CD14-positive monocyte (primary cell): ENCODE measurements at regions not wholly inside any gene's neighbourhood (a gene's known extent, or its start where the extent isn't known, plus 50 kb on each side); places are given as distances from the start of the nearest gene placed in this dataset.

ENCODE experiments used
- DNase-seq, 3 donors: peaks; one replicate each; pipeline ENCODE4 v3.0.0-alpha.2; 2011 to 2022
- H2AFZ ChIP-seq: 2 replicates; pipeline ENCODE4 v1.6.0; 2012; ENCODE audit warnings: mild to moderate bottlenecking, low read depth, low read length, inconsistent platforms; ENCODE audit not compliant: insufficient read depth, poor library complexity, severe bottlenecking
- H3K27ac ChIP-seq, 2 donors: 1 replicate in 1 of 2; 2 replicates in 1 of 2; pipeline ENCODE4 v1.5.1; 2012 to 2013; ENCODE audit warnings: low read length in 2 of 2, control low read depth in 1 of 2, inconsistent platforms in 1 of 2, low read depth in 1 of 2, mild to moderate bottlenecking in 1 of 2
- H3K27me3 ChIP-seq, 2 donors: one replicate each; pipeline versions ENCODE4 v1.6.0 to v1.6.1; 2011 to 2013; ENCODE audit warnings: low read length in 2 of 2; ENCODE audit not compliant: control insufficient read depth in 2 of 2, insufficient read depth in 2 of 2
- H3K36me3 ChIP-seq, 2 donors: replicated peaks in 1 of 2; 1 replicate in 1 of 2; 2 replicates in 1 of 2; pipeline versions ENCODE4 v1.5.1 to v1.6.1; 2012 to 2013; ENCODE audit warnings: low read length in 2 of 2, control low read depth in 1 of 2, inconsistent platforms in 1 of 2, mild to moderate bottlenecking in 1 of 2; ENCODE audit not compliant: insufficient read depth in 2 of 2, control insufficient read depth in 1 of 2
- H3K4me1 ChIP-seq, 2 donors: 1 replicate in 1 of 2; 2 replicates in 1 of 2; pipeline versions ENCODE4 v1.5.1 to v1.6.1; 2012 to 2013; ENCODE audit warnings: low read length in 2 of 2, control low read depth in 1 of 2, inconsistent platforms in 1 of 2, mild to moderate bottlenecking in 1 of 2, moderate library complexity in 1 of 2; ENCODE audit not compliant: insufficient read depth in 2 of 2, control insufficient read depth in 1 of 2
- H3K4me2 ChIP-seq: replicated peaks from 2 replicates; pipeline ENCODE3; 2012; ENCODE audit warnings: low read length, moderate library complexity, mild to moderate bottlenecking; ENCODE audit not compliant: poor library complexity, severe bottlenecking; ENCODE audit errors: extremely low read depth
- H3K4me3 ChIP-seq, 3 experiments: fragments of 200-600 bp in 1 of 3; sonication (generic) in 1 of 3; replicated peaks in 1 of 3; 1 replicate in 2 of 3; 2 replicates in 1 of 3; pipeline ENCODE4 v1.5.1; 2011 to 2013; ENCODE audit warnings: low read length in 3 of 3, mild to moderate bottlenecking in 3 of 3, control low read depth in 2 of 3, low read depth in 2 of 3, inconsistent platforms in 1 of 3, moderate library complexity in 1 of 3
- H3K79me2 ChIP-seq: 2 replicates; pipeline ENCODE4 v1.6.0; 2012; ENCODE audit warnings: mild to moderate bottlenecking, control low read depth, inconsistent platforms, low read length, moderate library complexity; ENCODE audit not compliant: insufficient read depth
- H3K9ac ChIP-seq: 2 replicates; pipeline ENCODE4 v1.6.0; 2017; ENCODE audit warnings: low read length, mild to moderate bottlenecking; ENCODE audit not compliant: insufficient read depth, poor library complexity, severe bottlenecking
- H3K9me3 ChIP-seq, 2 donors: replicated peaks in 1 of 2; 1 replicate in 1 of 2; 2 replicates in 1 of 2; pipeline versions ENCODE4 v1.5.1 to v1.6.1; 2012 to 2013; ENCODE audit warnings: low read length in 2 of 2, control low read depth in 1 of 2; ENCODE audit not compliant: control insufficient read depth in 1 of 2, insufficient read depth in 1 of 2
- H4K20me1 ChIP-seq: 2 replicates; pipeline ENCODE4 v1.6.0; 2012; ENCODE audit warnings: mild to moderate bottlenecking, low read length, control low read depth, moderate library complexity; ENCODE audit not compliant: insufficient read depth
- H3K27ac Mint-ChIP-seq, 7 donors: one replicate each; pipeline ENCODE4 v1.8.0; 2020; ENCODE audit warnings: mild to moderate bottlenecking in 7 of 7, mixed read lengths in 7 of 7, moderate library complexity in 6 of 7, inconsistent platforms in 2 of 7
- H3K27me3 Mint-ChIP-seq, 3 donors: one replicate each; pipeline ENCODE4 v1.8.0; 2021 to 2022; ENCODE audit warnings: low read depth in 3 of 3, mild to moderate bottlenecking in 3 of 3, mixed read lengths in 3 of 3, moderate library complexity in 3 of 3, inconsistent platforms in 1 of 3
- H3K36me3 Mint-ChIP-seq, 2 donors: one replicate each; pipeline ENCODE4 v1.8.0; 2020; ENCODE audit warnings: mixed read lengths in 2 of 2, inconsistent platforms in 1 of 2, mild to moderate bottlenecking in 1 of 2
- H3K4me1 Mint-ChIP-seq: one replicate; pipeline ENCODE4 v1.8.0; 2020; ENCODE audit warnings: mild to moderate bottlenecking, mixed read lengths
- H3K4me3 Mint-ChIP-seq, 2 donors: one replicate each; pipeline ENCODE4 v1.8.0; 2020; ENCODE audit warnings: mild to moderate bottlenecking in 2 of 2, mixed read lengths in 2 of 2, moderate library complexity in 1 of 2
- H3K9me3 Mint-ChIP-seq, 7 donors: one replicate each; pipeline ENCODE4 v1.8.0; 2020 to 2022; ENCODE audit warnings: mixed read lengths in 7 of 7, mild to moderate bottlenecking in 6 of 7, moderate library complexity in 6 of 7, inconsistent platforms in 2 of 7
- WGBS: methylation state at CpG from one replicate; pipeline ENCODE4 v1.1.5; 2013; ENCODE audit warnings: missing lambda C conversion rate; ENCODE audit not compliant: insufficient coverage; 5-methylcytosine and 5-hydroxymethylcytosine counted together
- intact Hi-C, 2 donors: fragments of 100-400 bp; cut with micrococcal nuclease; formaldehyde crosslinking; loops; one replicate each; pipeline versions ENCODE4 v1.15.0 to v1.15.1; 2023
- TF ChIP-seq, protein P1 (sequence below): fragments of 200-600 bp; IDR thresholded peaks from one replicate; pipeline ENCODE4 v1.8.0; 2022; ENCODE audit warnings: antibody characterized with exemption, mild to moderate bottlenecking

DNA sequence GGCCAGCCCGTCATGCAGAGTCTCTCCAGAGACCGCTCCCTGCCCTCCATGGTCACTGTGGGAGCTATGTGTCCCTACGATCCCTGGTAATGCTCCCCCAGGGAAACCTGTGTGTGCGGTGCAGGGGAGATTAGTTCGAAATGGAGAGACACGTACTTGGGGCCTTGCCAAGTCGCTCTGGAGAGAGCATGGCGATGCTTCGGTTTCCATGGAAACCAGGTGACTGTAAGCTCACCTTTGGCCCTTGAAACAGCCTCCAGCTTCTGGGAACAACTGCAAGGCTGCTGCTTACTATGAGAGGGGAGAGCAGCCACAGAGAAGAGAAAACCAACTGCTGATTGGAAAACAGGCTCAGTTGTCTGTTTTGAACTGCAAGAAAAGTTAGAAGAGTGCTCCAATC is 879.7 kb upstream of the EEF2KMT start:
- no peak overlapping the region for H3K4me3 Mint-ChIP-seq
- H3K4me3 ChIP-seq: no peak overlapping the region
- WGBS: 84% methylated on average over 9 of the region's 9 CpGs
- peaks cover 0 to 3% of the 10 kb centered on the region in 2 donors for H3K9me3 ChIP-seq
- no peak overlapping the region for H3K9ac ChIP-seq
- H3K27ac Mint-ChIP-seq: no peak overlapping the region
- no peak for DNase-seq
- H3K27ac ChIP-seq: no peak overlapping the region
- no peaks in the 10 kb centered on the region for H3K27me3 ChIP-seq
- no peaks in the 10 kb centered on the region for H3K36me3 ChIP-seq
- H4K20me1 ChIP-seq: no peaks in the 10 kb centered on the region
- no peaks in the 10 kb centered on the region for H3K4me1 ChIP-seq
- H3K36me3 Mint-ChIP-seq: no peaks in the 10 kb centered on the region
- intact Hi-C loops: no loop called here
- peaks cover 0 to 16% (median 3%) of the 10 kb centered on the region in 7 donors for H3K9me3 Mint-ChIP-seq
- no peaks in the 10 kb centered on the region for H3K4me1 Mint-ChIP-seq
- H2AFZ ChIP-seq: no peak overlapping the region
- peaks cover 0 to 5% (median 2%) of the 10 kb centered on the region in 3 donors for H3K27me3 Mint-ChIP-seq
- TF ChIP-seq, protein P1, sequence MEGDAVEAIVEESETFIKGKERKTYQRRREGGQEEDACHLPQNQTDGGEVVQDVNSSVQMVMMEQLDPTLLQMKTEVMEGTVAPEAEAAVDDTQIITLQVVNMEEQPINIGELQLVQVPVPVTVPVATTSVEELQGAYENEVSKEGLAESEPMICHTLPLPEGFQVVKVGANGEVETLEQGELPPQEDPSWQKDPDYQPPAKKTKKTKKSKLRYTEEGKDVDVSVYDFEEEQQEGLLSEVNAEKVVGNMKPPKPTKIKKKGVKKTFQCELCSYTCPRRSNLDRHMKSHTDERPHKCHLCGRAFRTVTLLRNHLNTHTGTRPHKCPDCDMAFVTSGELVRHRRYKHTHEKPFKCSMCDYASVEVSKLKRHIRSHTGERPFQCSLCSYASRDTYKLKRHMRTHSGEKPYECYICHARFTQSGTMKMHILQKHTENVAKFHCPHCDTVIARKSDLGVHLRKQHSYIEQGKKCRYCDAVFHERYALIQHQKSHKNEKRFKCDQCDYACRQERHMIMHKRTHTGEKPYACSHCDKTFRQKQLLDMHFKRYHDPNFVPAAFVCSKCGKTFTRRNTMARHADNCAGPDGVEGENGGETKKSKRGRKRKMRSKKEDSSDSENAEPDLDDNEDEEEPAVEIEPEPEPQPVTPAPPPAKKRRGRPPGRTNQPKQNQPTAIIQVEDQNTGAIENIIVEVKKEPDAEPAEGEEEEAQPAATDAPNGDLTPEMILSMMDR: no peak
- no peaks in the 10 kb centered on the region for H3K79me2 ChIP-seq
- no peak overlapping the region for H3K4me2 ChIP-seq

DNA sequence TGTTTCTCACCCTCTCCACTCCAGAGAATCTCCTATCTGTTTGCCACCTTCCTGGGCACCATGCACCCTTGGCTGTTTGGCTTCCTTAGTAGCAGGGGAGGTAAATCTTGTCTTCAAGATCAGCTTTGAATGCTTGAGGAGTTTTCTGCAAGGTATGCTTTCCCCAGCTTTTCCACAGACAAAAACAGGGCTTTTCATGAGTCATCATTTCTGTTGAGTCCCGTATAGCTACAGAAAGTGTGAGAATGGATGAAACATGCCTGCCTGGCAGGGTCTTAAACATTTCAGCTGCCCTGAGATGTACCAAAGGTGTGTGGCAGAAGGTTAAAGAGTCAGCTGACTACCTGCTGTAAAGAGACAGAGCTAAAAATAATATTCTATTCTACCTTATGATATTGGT is 875.2 kb upstream of the EEF2KMT start:
- peaks cover 5 to 9% of the 10 kb centered on the region in 2 donors for H3K9me3 ChIP-seq
- H3K9ac ChIP-seq: no peak overlapping the region
- H3K4me2 ChIP-seq: no peak overlapping the region
- WGBS: 100% methylated on average over 1 of the region's 1 CpG
- H3K36me3 Mint-ChIP-seq: no peaks in the 10 kb centered on the region
- H3K4me3 ChIP-seq: no peak overlapping the region
- no peaks in the 10 kb centered on the region for H3K27me3 Mint-ChIP-seq
- no peak overlapping the region for H3K27ac ChIP-seq
- H3K36me3 ChIP-seq: no peaks in the 10 kb centered on the region
- no peaks in the 10 kb centered on the region for H4K20me1 ChIP-seq
- peaks cover 3 to 18% (median 10%) of the 10 kb centered on the region in 7 donors for H3K9me3 Mint-ChIP-seq
- H3K4me3 Mint-ChIP-seq: no peak overlapping the region
- no peaks in the 10 kb centered on the region for H3K27me3 ChIP-seq
- no peak overlapping the region for H2AFZ ChIP-seq
- DNase-seq: no peak
- H3K27ac Mint-ChIP-seq: no peak overlapping the region
- intact Hi-C loops: no loop called here
- H3K4me1 Mint-ChIP-seq: no peaks in the 10 kb centered on the region
- H3K4me1 ChIP-seq: no peaks in the 10 kb centered on the region
- H3K79me2 ChIP-seq: no peaks in the 10 kb centered on the region
- TF ChIP-seq, protein P1: no peak
